Body of pancreas (tissue), 4 donors: ENCODE measurements at regions not wholly inside any gene's neighbourhood (a gene's known extent, or its start where the extent isn't known, plus 50 kb on each side); places are given as distances from the start of the nearest gene placed in this dataset.

Experiments
- ATAC-seq: fragments of 150-250 bp; one replicate; pipeline ENCODE4 v1.9.1; 2016
- DNase-seq, 4 donors: peaks; one replicate each; pipeline ENCODE4 v3.0.0-alpha.2; 2019
- H3K27ac ChIP-seq, 4 donors: fragments of 200-600 bp; sonication (generic); 1 replicate in 3 of 4; 2 replicates in 1 of 4; pipeline versions ENCODE4 v1.5.1 to v1.6.1; 2016 to 2019; ENCODE audit warnings: mild to moderate bottlenecking in 1 of 4, mixed read lengths in 1 of 4, moderate library complexity in 1 of 4
- H3K27me3 ChIP-seq, 2 donors: fragments of 200-600 bp; sonication (generic); one replicate each; pipeline ENCODE4 v1.6.0; 2016; ENCODE audit warnings: mild to moderate bottlenecking in 1 of 2
- H3K36me3 ChIP-seq, 2 donors: fragments of 200-600 bp; sonication (generic); replicated peaks in 1 of 2; 2 replicates each; pipeline ENCODE4 v1.5.1; 2016; ENCODE audit warnings: low read depth in 2 of 2; ENCODE audit not compliant: insufficient read depth in 1 of 2
- H3K4me1 ChIP-seq: fragments of 200-600 bp; sonication (generic); one replicate; pipeline ENCODE4 v1.6.0; 2016
- H3K4me3 ChIP-seq, 2 donors: fragments of 200-600 bp; sonication (generic); 1 replicate in 1 of 2; 2 replicates in 1 of 2; pipeline ENCODE4 v1.5.1; 2016 to 2019
- H3K9me3 ChIP-seq, 3 donors: fragments of 200-600 bp; sonication (generic); 1 replicate in 2 of 3; 2 replicates in 1 of 3; pipeline ENCODE4 v1.5.1; 2016
- POLR2A ChIP-seq, 3 donors: fragments of 450-650 bp; IDR thresholded peaks; one replicate each; pipeline ENCODE4 v1.6.1; 2016; ENCODE audit warnings: antibody characterized with exemption in 3 of 3, mild to moderate bottlenecking in 2 of 3
- WGBS, 2 donors: methylation state at CpG; one replicate each; pipeline ENCODE4 v1.1.5; 2017; 5-methylcytosine and 5-hydroxymethylcytosine counted together
- intact Hi-C: fragments of 100-400 bp; cut with DNase I; formaldehyde crosslinking; loops from one replicate; pipeline ENCODE4 v1.15.1; 2023
- TF ChIP-seq, protein P1 (sequence below), 7 experiments: fragments of 450-650 bp in 4 of 7; fragments of 200-600 bp in 3 of 7; sonication (generic) in 3 of 7; IDR thresholded peaks; one replicate each; pipeline ENCODE4 v1.5.1; 2016 to 2019; ENCODE audit warnings: antibody characterized with exemption in 7 of 7

DNA sequence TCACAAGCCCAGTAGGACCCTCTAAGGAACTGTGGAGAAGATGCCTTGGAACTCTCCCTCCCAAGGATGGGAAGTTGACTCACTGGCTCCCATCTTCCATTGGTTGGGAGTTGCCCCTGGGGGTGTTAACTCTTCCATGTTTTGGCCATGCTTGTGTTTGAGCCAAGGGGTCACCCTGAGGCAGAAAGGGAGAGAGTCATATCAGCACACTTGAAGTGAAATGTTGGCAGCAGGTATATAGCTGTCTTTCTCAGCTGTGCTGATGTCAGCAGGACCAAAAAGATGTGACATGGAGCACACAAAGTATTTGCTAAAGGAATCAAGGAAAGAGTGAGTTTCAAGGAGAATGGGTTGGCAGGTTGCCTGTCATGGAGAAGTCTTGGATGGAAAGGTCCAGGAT, 359.4 kb downstream of the RPS24 start:
- Histone ChIP-seq H3K27me3 (no peaks in the 10 kb centered on the region), H3K9me3 (no peaks in the 10 kb centered on the region), H3K36me3 (no peaks in the 10 kb centered on the region), H3K27ac (no peak overlapping the region), H3K4me3 (no peak overlapping the region), H3K4me1 (no peaks in the 10 kb centered on the region)
- TF ChIP-seq, protein P1, sequence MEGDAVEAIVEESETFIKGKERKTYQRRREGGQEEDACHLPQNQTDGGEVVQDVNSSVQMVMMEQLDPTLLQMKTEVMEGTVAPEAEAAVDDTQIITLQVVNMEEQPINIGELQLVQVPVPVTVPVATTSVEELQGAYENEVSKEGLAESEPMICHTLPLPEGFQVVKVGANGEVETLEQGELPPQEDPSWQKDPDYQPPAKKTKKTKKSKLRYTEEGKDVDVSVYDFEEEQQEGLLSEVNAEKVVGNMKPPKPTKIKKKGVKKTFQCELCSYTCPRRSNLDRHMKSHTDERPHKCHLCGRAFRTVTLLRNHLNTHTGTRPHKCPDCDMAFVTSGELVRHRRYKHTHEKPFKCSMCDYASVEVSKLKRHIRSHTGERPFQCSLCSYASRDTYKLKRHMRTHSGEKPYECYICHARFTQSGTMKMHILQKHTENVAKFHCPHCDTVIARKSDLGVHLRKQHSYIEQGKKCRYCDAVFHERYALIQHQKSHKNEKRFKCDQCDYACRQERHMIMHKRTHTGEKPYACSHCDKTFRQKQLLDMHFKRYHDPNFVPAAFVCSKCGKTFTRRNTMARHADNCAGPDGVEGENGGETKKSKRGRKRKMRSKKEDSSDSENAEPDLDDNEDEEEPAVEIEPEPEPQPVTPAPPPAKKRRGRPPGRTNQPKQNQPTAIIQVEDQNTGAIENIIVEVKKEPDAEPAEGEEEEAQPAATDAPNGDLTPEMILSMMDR (IDR thresholded peaks at IDR 0.05) = no peak
- TF ChIP-seq POLR2A (IDR thresholded peaks at IDR 0.05) = no peak
- no peak for ATAC-seq
- DNase-seq = no peak
- intact Hi-C loops = no loop called here

GRCh38 chr10:78394047-78394446, 360.4 kb downstream of the RPS24 start:
- H3K27me3 ChIP-seq = no peaks in the 10 kb centered on the region
- TF ChIP-seq POLR2A (IDR thresholded peaks at IDR 0.05) = no peak
- TF ChIP-seq, protein P1 (IDR thresholded peaks at IDR 0.05) = no peak
- intact Hi-C loops = no loop called here
- no peak overlapping the region for H3K4me3 ChIP-seq
- ATAC-seq (no peak), DNase-seq (no peak)
- 88 to 91% methylated on average over 4 of the region's 4 CpGs for WGBS, 2 donors
- no peaks in the 10 kb centered on the region for H3K36me3 ChIP-seq
- no peaks in the 10 kb centered on the region for H3K9me3 ChIP-seq
- no peak overlapping the region for H3K27ac ChIP-seq
- H3K4me1 ChIP-seq = no peaks in the 10 kb centered on the region

DNA sequence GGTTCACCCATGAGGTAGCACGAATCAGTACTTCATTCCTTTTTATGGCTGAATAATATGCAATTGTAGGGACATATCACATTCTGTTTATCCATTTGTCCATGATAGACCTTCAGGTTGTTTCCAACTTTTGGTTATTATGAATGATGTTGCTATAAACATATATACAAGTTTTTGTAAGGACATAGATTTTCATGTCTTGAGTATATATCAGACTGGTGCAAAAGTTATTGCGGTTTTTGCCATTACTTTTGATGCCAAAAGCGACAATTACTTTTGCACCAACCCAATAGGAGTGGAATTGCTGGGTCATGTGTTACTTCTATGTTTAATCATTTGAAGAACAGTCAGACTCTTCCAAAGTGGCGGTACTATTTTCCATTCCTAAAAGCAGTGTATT, 361.5 kb downstream of the RPS24 start:
- H3K27ac ChIP-seq = no peak overlapping the region
- no peaks in the 10 kb centered on the region for H3K4me1 ChIP-seq
- TF ChIP-seq, protein P1 (IDR thresholded peaks at IDR 0.05) = no peak
- no peak for TF ChIP-seq POLR2A (IDR thresholded peaks at IDR 0.05)
- no peak overlapping the region for H3K4me3 ChIP-seq
- no peaks in the 10 kb centered on the region for H3K36me3 ChIP-seq
- DNase-seq (no peak), ATAC-seq (no peak)
- no peaks in the 10 kb centered on the region for H3K27me3 ChIP-seq
- intact Hi-C loops = no loop called here
- WGBS, 2 donors = 82 to 89% methylated on average over 4 of the region's 4 CpGs
- H3K9me3 ChIP-seq = no peaks in the 10 kb centered on the region

DNA sequence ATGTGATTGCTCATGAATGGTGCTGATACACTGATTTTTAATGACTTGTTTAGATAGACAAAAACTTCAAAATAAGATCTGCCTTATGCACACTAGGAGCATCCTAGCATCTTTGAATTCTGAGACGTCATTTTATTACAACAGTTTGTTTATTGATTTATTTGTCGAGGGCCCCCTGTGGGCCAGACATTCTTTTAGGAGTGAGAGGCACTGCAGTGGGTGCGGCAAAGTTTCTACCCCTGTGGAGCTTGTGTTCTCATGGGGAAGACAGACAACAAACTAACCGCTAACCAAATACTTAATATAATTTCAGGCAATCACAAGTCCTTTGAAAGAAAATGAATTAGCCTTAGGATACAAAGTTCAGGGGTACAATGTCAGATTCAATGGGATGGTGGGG, 363.1 kb downstream of the RPS24 start:
- 79% methylated on average over 4 of the region's 4 CpGs for WGBS, 2 donors

GRCh38 chr10:78397786-78398185, 364.1 kb downstream of the RPS24 start:
- H3K4me3 ChIP-seq = no peak overlapping the region
- WGBS, 2 donors = 67 to 86% methylated on average over 2 of the region's 2 CpGs
- no peaks in the 10 kb centered on the region for H3K27me3 ChIP-seq
- no peaks in the 10 kb centered on the region for H3K36me3 ChIP-seq
- DNase-seq = no peak
- intact Hi-C loops = no loop called here
- no peak for TF ChIP-seq POLR2A (IDR thresholded peaks at IDR 0.05)
- TF ChIP-seq, protein P1 (IDR thresholded peaks at IDR 0.05) = no peak
- H3K9me3 ChIP-seq = no peaks in the 10 kb centered on the region
- no peak for ATAC-seq
- H3K4me1 ChIP-seq = no peaks in the 10 kb centered on the region
- no peak overlapping the region for H3K27ac ChIP-seq

More for the DNA sequence above, 363.1 kb downstream of the RPS24 start:
- intact Hi-C loops = no loop called here
- no peak overlapping the region for H3K27ac ChIP-seq
- H3K4me1 ChIP-seq = no peaks in the 10 kb centered on the region
- TF ChIP-seq POLR2A (IDR thresholded peaks at IDR 0.05) = no peak
- TF ChIP-seq, protein P1 (IDR thresholded peaks at IDR 0.05) = no peak
- no peak for DNase-seq
- ATAC-seq = no peak
- H3K36me3 ChIP-seq = no peaks in the 10 kb centered on the region
- no peaks in the 10 kb centered on the region for H3K27me3 ChIP-seq
- no peak overlapping the region for H3K4me3 ChIP-seq
- no peaks in the 10 kb centered on the region for H3K9me3 ChIP-seq
